HEK293T (cell line): ENCODE measurements at regions not wholly inside any gene's neighbourhood (a gene's known extent, or its start where the extent isn't known, plus 50 kb on each side); places are given as distances from the start of the nearest gene placed in this dataset.

Experiments
- CTCF ChIA-PET: fragments of 350-600 bp; formaldehyde crosslinking; extraction: SDS; loops from one replicate; lab custom pipeline; 2021; ENCODE audit warnings: antibody characterized with exemption, inconsistent platforms; lab: Yijun Ruan, JAX
- POLR2A ChIA-PET: fragments of 350-600 bp; formaldehyde crosslinking; extraction: SDS; loops from one replicate; lab custom pipeline; 2020; ENCODE audit warnings: antibody characterized with exemption, inconsistent platforms; lab: Yijun Ruan, JAX
- DNase-seq: peaks from one replicate; pipeline ENCODE4 v3.0.0; 2012; ENCODE audit warnings: mixed read lengths; ENCODE audit errors: extremely low spot score
- ARNT ChIP-seq: fragments of 450-650 bp; IDR thresholded peaks from 2 replicates; pipeline ENCODE4 v1.6.1; 2017; ENCODE audit warnings: mild to moderate bottlenecking
- BHLHE40 ChIP-seq: fragments of 450-650 bp; IDR thresholded peaks from 2 replicates; pipeline ENCODE4 v1.6.1; 2016; ENCODE audit warnings: mild to moderate bottlenecking, moderate library complexity, borderline replicate concordance
- CTBP1 ChIP-seq: fragments of 450-650 bp; IDR thresholded peaks from 2 replicates; pipeline ENCODE4 v1.6.1; 2016; ENCODE audit warnings: borderline replicate concordance
- ELF4 ChIP-seq: fragments of 450-650 bp; IDR thresholded peaks from 2 replicates; pipeline ENCODE4 v1.6.1; 2017; ENCODE audit warnings: antibody characterized with exemption
- FOXA1 ChIP-seq: fragments of 450-650 bp; IDR thresholded peaks from 2 replicates; pipeline ENCODE4 v1.6.1; 2016; ENCODE audit warnings: mild to moderate bottlenecking
- FOXK2 ChIP-seq: fragments of 450-650 bp; IDR thresholded peaks from 2 replicates; pipeline ENCODE4 v1.6.1; 2016; ENCODE audit warnings: mild to moderate bottlenecking
- FOXM1 ChIP-seq: fragments of 450-650 bp; IDR thresholded peaks from 2 replicates; pipeline ENCODE4 v1.6.1; 2017; ENCODE audit warnings: mild to moderate bottlenecking, borderline replicate concordance
- HDGF ChIP-seq: fragments of 450-650 bp; IDR thresholded peaks from 2 replicates; pipeline ENCODE4 v1.6.1; 2017; ENCODE audit warnings: antibody characterized with exemption, borderline replicate concordance
- L3MBTL2 ChIP-seq: fragments of 450-650 bp; conservative IDR thresholded peaks from 2 replicates; pipeline ENCODE4 v1.6.1; 2016; ENCODE audit warnings: mild to moderate bottlenecking
- LEF1 ChIP-seq: fragments of 450-650 bp; IDR thresholded peaks from 2 replicates; pipeline ENCODE4 v1.6.1; 2017; ENCODE audit warnings: mild to moderate bottlenecking, borderline replicate concordance
- NFRKB ChIP-seq: fragments of 450-650 bp; IDR thresholded peaks from 2 replicates; pipeline ENCODE4 v1.6.1; 2016; ENCODE audit warnings: mild to moderate bottlenecking, moderate library complexity
- PKNOX1 ChIP-seq: fragments of 450-650 bp; IDR thresholded peaks from 2 replicates; pipeline ENCODE4 v1.6.1; 2016
- SP1 ChIP-seq: fragments of 450-650 bp; IDR thresholded peaks from 2 replicates; pipeline ENCODE4 v1.6.1; 2017
- SUZ12 ChIP-seq: fragments of 450-650 bp; IDR thresholded peaks from 2 replicates; pipeline ENCODE4 v1.6.1; 2016; ENCODE audit warnings: mild to moderate bottlenecking
- TARDBP ChIP-seq: fragments of 450-650 bp; IDR thresholded peaks from 2 replicates; pipeline ENCODE4 v1.6.1; 2016
- ZNF384 ChIP-seq: fragments of 450-650 bp; IDR thresholded peaks from 2 replicates; pipeline ENCODE4 v1.6.1; 2016

- ChIA-PET POLR2A (no interaction called here), CTCF (no interaction called here)
- DNase-seq = no peak
- no peak for TF ChIP-seq FOXA1
- TF ChIP-seq SP1 = no peak
- no peak for TF ChIP-seq FOXM1
- TF ChIP-seq PKNOX1 = no peak
Measured at GRCh38 chr5:142397178-142397577, 72.4 kb upstream of the SPRY4 start.

- CTCF ChIA-PET = no interaction called here
- POLR2A ChIA-PET = no interaction called here
- no peak for DNase-seq
- TF ChIP-seq HDGF (no peak), FOXM1 (no peak), ARNT (no peak), SUZ12 (no peak), PKNOX1 (no peak), FOXA1 (no peak), TARDBP (no peak), FOXK2 (no peak), SP1 (no peak), ZNF384 (no peak), BHLHE40 (no peak), L3MBTL2 (no peak)
Measured at GRCh38 chr5:142396436-142397038, 71.7 kb upstream of the SPRY4 start.

- TF ChIP-seq HDGF (no peak), BHLHE40 (no peak), SP1 (no peak), ELF4 (no peak), CTBP1 (no peak), FOXM1 (no peak), FOXK2 (no peak), NFRKB (no peak), SUZ12 (no peak), L3MBTL2 (no peak), LEF1 (no peak), TARDBP (no peak), PKNOX1 (no peak), ZNF384 (no peak), ARNT (no peak), FOXA1 (no peak)
- no peak for DNase-seq
- CTCF ChIA-PET = no interaction called here
- POLR2A ChIA-PET = no interaction called here
Measured at GRCh38 chr5:142395334-142395733, 70.5 kb upstream of the SPRY4 start.

GRCh38 chr5:142391058-142391845 lies 66.4 kb upstream of the SPRY4 start:
- ChIA-PET CTCF (no interaction called here), POLR2A (no interaction called here)

GRCh38 chr5:142390334-142390733 lies 65.5 kb upstream of the SPRY4 start:
- TF ChIP-seq SUZ12 (no peak), ZNF384 (no peak), NFRKB (no peak), ARNT (no peak), FOXK2 (no peak), CTBP1 (no peak), SP1 (no peak), ELF4 (no peak), HDGF (no peak), TARDBP (no peak), LEF1 (no peak)
- no peak for DNase-seq
- ChIA-PET POLR2A (no interaction called here), CTCF (interaction anchor here (0.5 kb wide), 1 partner anchor 93 kb away, joined by 3 read pairs; no protein-coding TSS in a partner anchor)

More at GRCh38 chr5:142391058-142391845, 66.4 kb upstream of the SPRY4 start:
- no peak for DNase-seq
- TF ChIP-seq BHLHE40 (no peak), SUZ12 (no peak), PKNOX1 (no peak), ELF4 (no peak), LEF1 (no peak), HDGF (no peak), CTBP1 (no peak), FOXK2 (no peak)

GRCh38 chr5:142388696-142389095 lies 63.9 kb upstream of the SPRY4 start:
- no peak for TF ChIP-seq SUZ12
- no peak for TF ChIP-seq ELF4
- TF ChIP-seq NFRKB = no peak
- TF ChIP-seq ZNF384 = no peak
- no peak for TF ChIP-seq L3MBTL2
- TF ChIP-seq ARNT = no peak
- no peak for TF ChIP-seq SP1
- no peak for TF ChIP-seq BHLHE40
- TF ChIP-seq PKNOX1 = no peak
- TF ChIP-seq FOXM1 = no peak
- POLR2A ChIA-PET = no interaction called here
- CTCF ChIA-PET = no interaction called here
- no peak for DNase-seq
